OCI-M1 (cell line): ENCODE measurements at regions not wholly inside any gene's neighbourhood (a gene's known extent, or its start where the extent isn't known, plus 50 kb on each side); places are given as distances from the start of the nearest gene placed in this dataset.
"Not testable (repeated sequence)": the region's sequence is repeated elsewhere in the genome, so short reads cannot be mapped to it uniquely, and the experiment has no call there.

ENCODE experiments used
- DNase-seq: peaks from one replicate; lab custom pipeline; 2025; lab: John Stamatoyannopoulos, UW

- not testable (repeated sequence) for DNase-seq
Measured at GRCh38 chr21:9024006-9024767, 1497.2 kb upstream of the TPTE start.

GRCh38 chr21:9026729-9027416 lies 1494.5 kb upstream of the TPTE start:
- not testable (repeated sequence) for DNase-seq

GRCh38 chr21:9027417-9027800 lies 1494.0 kb upstream of the TPTE start:
- DNase-seq = not testable (repeated sequence)

- DNase-seq = not testable (repeated sequence)
Measured at GRCh38 chr21:9028624-9029431, 1492.6 kb upstream of the TPTE start.

- DNase-seq = not testable (repeated sequence)
Measured at GRCh38 chr21:9030141-9030665, 1491.2 kb upstream of the TPTE start.

- not testable (repeated sequence) for DNase-seq
Measured at GRCh38 chr21:9031482-9032374, 1489.7 kb upstream of the TPTE start.

- not testable (repeated sequence) for DNase-seq
Measured at GRCh38 chr21:9032547-9032946, 1488.8 kb upstream of the TPTE start.

- DNase-seq = not testable (repeated sequence)
Measured at GRCh38 chr21:9033295-9033694, 1488.1 kb upstream of the TPTE start.

- not testable (repeated sequence) for DNase-seq
Measured at GRCh38 chr21:9034491-9035200, 1486.7 kb upstream of the TPTE start.

GRCh38 chr21:9035225-9035624 lies 1486.2 kb upstream of the TPTE start:
- DNase-seq = not testable (repeated sequence)

GRCh38 chr21:9035970-9036369 lies 1485.4 kb upstream of the TPTE start:
- not testable (repeated sequence) for DNase-seq

GRCh38 chr21:9036966-9037587 lies 1484.3 kb upstream of the TPTE start:
- DNase-seq = not testable (repeated sequence)

GRCh38 chr21:9037588-9038544 lies 1483.5 kb upstream of the TPTE start:
- DNase-seq = not testable (repeated sequence)

GRCh38 chr21:9039520-9040365 lies 1481.6 kb upstream of the TPTE start:
- not testable (repeated sequence) for DNase-seq

- DNase-seq = not testable (repeated sequence)
Measured at GRCh38 chr21:9040406-9040805, 1481.0 kb upstream of the TPTE start.

- DNase-seq = not testable (repeated sequence)
Measured at GRCh38 chr21:9041175-9041948, 1480.0 kb upstream of the TPTE start.

- DNase-seq = not testable (repeated sequence)
Measured at GRCh38 chr21:9043089-9043488, 1478.3 kb upstream of the TPTE start.
